BLaER1 (cell line): ENCODE measurements at regions not wholly inside any gene's neighbourhood (a gene's known extent, or its start where the extent isn't known, plus 50 kb on each side); places are given as distances from the start of the nearest gene placed in this dataset.

ENCODE experiments used
- H3K27ac ChIP-seq: shearing (Covaris generic); formaldehyde crosslinking; 2 replicates; pipeline ENCODE4 v1.8.1; 2022
- H3K27me3 ChIP-seq: shearing (Covaris generic); formaldehyde crosslinking; 2 replicates; pipeline ENCODE4 v1.8.1; 2022
- H3K36me3 ChIP-seq: shearing (Covaris generic); formaldehyde crosslinking; 2 replicates; pipeline ENCODE4 v1.8.1; 2022
- H3K4me1 ChIP-seq: shearing (Covaris generic); formaldehyde crosslinking; 2 replicates; pipeline ENCODE4 v1.8.1; 2022
- H3K4me2 ChIP-seq: shearing (Covaris generic); formaldehyde crosslinking; 2 replicates; pipeline ENCODE4 v1.8.1; 2022
- H3K4me3 ChIP-seq: shearing (Covaris generic); formaldehyde crosslinking; 2 replicates; pipeline ENCODE4 v1.8.1; 2022
- H3K9ac ChIP-seq: shearing (Covaris generic); formaldehyde crosslinking; 2 replicates; pipeline ENCODE4 v1.8.1; 2022
- H3K9me3 ChIP-seq: shearing (Covaris generic); formaldehyde crosslinking; 2 replicates; pipeline ENCODE4 v1.8.1; 2022
- H4K20me1 ChIP-seq: shearing (Covaris generic); formaldehyde crosslinking; 2 replicates; pipeline ENCODE4 v1.8.1; 2022
- Cebpa-rat ChIP-seq: shearing (Covaris generic); IDR thresholded peaks from 2 replicates; pipeline ENCODE4 v1.8.1; 2022

GRCh38 chr14:26113911-26114640 lies 483.8 kb downstream of the NOVA1 start:
- Histone ChIP-seq H3K4me1 (no peaks in the 10 kb centered on the region), H3K27me3 (no peaks in the 10 kb centered on the region), H3K4me3 (no peak overlapping the region), H3K9ac (no peak overlapping the region), H4K20me1 (no peaks in the 10 kb centered on the region), H3K9me3 (no peaks in the 10 kb centered on the region), H3K4me2 (no peak overlapping the region), H3K27ac (no peak overlapping the region), H3K36me3 (no peaks in the 10 kb centered on the region)
- TF ChIP-seq Cebpa-rat = no peak

- Histone ChIP-seq H3K9me3 (no peaks in the 10 kb centered on the region), H3K4me2 (no peak overlapping the region), H3K4me1 (no peaks in the 10 kb centered on the region), H3K27ac (no peak overlapping the region), H3K36me3 (no peaks in the 10 kb centered on the region), H3K27me3 (no peaks in the 10 kb centered on the region), H3K9ac (no peak overlapping the region), H4K20me1 (no peaks in the 10 kb centered on the region), H3K4me3 (no peak overlapping the region)
- TF ChIP-seq Cebpa-rat = no peak
Measured at GRCh38 chr14:26104717-26105116, 493.1 kb downstream of the NOVA1 start.

GRCh38 chr14:26097852-26098251 lies 500.0 kb downstream of the NOVA1 start:
- Histone ChIP-seq H3K4me2 (no peak overlapping the region), H3K9ac (no peak overlapping the region), H3K36me3 (no peaks in the 10 kb centered on the region), H3K27me3 (no peaks in the 10 kb centered on the region), H3K4me3 (no peak overlapping the region), H3K9me3 (no peaks in the 10 kb centered on the region), H3K27ac (no peak overlapping the region), H3K4me1 (no peaks in the 10 kb centered on the region), H4K20me1 (no peaks in the 10 kb centered on the region)
- no peak for TF ChIP-seq Cebpa-rat

GRCh38 chr14:26088275-26088674 lies 509.6 kb downstream of the NOVA1 start:
- Histone ChIP-seq H3K27me3 (no peaks in the 10 kb centered on the region), H3K4me3 (no peak overlapping the region), H3K9me3 (no peaks in the 10 kb centered on the region), H3K9ac (no peak overlapping the region), H3K27ac (no peak overlapping the region), H3K36me3 (no peaks in the 10 kb centered on the region), H3K4me2 (no peak overlapping the region), H4K20me1 (no peaks in the 10 kb centered on the region), H3K4me1 (no peaks in the 10 kb centered on the region)
- TF ChIP-seq Cebpa-rat = no peak

- Histone ChIP-seq H4K20me1 (no peaks in the 10 kb centered on the region), H3K4me1 (no peaks in the 10 kb centered on the region), H3K27me3 (no peaks in the 10 kb centered on the region), H3K4me3 (no peak overlapping the region), H3K36me3 (no peaks in the 10 kb centered on the region), H3K4me2 (no peak overlapping the region), H3K9ac (no peak overlapping the region), H3K9me3 (no peaks in the 10 kb centered on the region), H3K27ac (no peak overlapping the region)
- no peak for TF ChIP-seq Cebpa-rat
Measured at GRCh38 chr14:26081043-26081442, 516.8 kb downstream of the NOVA1 start.

- Histone ChIP-seq H3K27ac (no peak overlapping the region), H3K4me1 (no peaks in the 10 kb centered on the region), H3K27me3 (no peaks in the 10 kb centered on the region), H4K20me1 (no peaks in the 10 kb centered on the region), H3K9ac (no peak overlapping the region), H3K4me3 (no peak overlapping the region), H3K4me2 (no peak overlapping the region), H3K9me3 (no peaks in the 10 kb centered on the region), H3K36me3 (no peaks in the 10 kb centered on the region)
- TF ChIP-seq Cebpa-rat = no peak
Measured at GRCh38 chr14:26078561-26078960, 519.3 kb downstream of the NOVA1 start.

- Histone ChIP-seq H3K27me3 (no peaks in the 10 kb centered on the region), H3K27ac (no peak overlapping the region), H3K4me1 (no peaks in the 10 kb centered on the region), H3K9me3 (no peaks in the 10 kb centered on the region), H4K20me1 (no peaks in the 10 kb centered on the region), H3K4me3 (no peak overlapping the region), H3K9ac (no peak overlapping the region), H3K36me3 (no peaks in the 10 kb centered on the region), H3K4me2 (no peak overlapping the region)
- no peak for TF ChIP-seq Cebpa-rat
Measured at GRCh38 chr14:26074892-26075291, 522.9 kb downstream of the NOVA1 start.

GRCh38 chr14:26070443-26070842 lies 527.4 kb downstream of the NOVA1 start:
- no peaks in the 10 kb centered on the region for H3K9me3 ChIP-seq
- TF ChIP-seq Cebpa-rat = no peak
- H3K9ac ChIP-seq = no peak overlapping the region
- no peaks in the 10 kb centered on the region for H3K4me1 ChIP-seq
- no peak overlapping the region for H3K4me2 ChIP-seq
- no peaks in the 10 kb centered on the region for H3K27me3 ChIP-seq
- no peak overlapping the region for H3K27ac ChIP-seq
- H3K36me3 ChIP-seq = no peaks in the 10 kb centered on the region
- H3K4me3 ChIP-seq = no peak overlapping the region
- no peaks in the 10 kb centered on the region for H4K20me1 ChIP-seq

- Histone ChIP-seq H3K9ac (no peak overlapping the region), H3K27me3 (no peaks in the 10 kb centered on the region), H3K9me3 (no peaks in the 10 kb centered on the region), H4K20me1 (no peaks in the 10 kb centered on the region), H3K4me1 (no peaks in the 10 kb centered on the region), H3K4me3 (no peak overlapping the region), H3K27ac (no peak overlapping the region), H3K4me2 (no peak overlapping the region), H3K36me3 (no peaks in the 10 kb centered on the region)
- TF ChIP-seq Cebpa-rat = no peak
Measured at GRCh38 chr14:26067786-26068459, 529.9 kb downstream of the NOVA1 start.

- no peak overlapping the region for H3K27ac ChIP-seq
- no peaks in the 10 kb centered on the region for H3K36me3 ChIP-seq
- H3K9me3 ChIP-seq = no peaks in the 10 kb centered on the region
- no peak overlapping the region for H3K4me3 ChIP-seq
- H4K20me1 ChIP-seq = no peaks in the 10 kb centered on the region
- no peak overlapping the region for H3K9ac ChIP-seq
- H3K4me1 ChIP-seq = no peaks in the 10 kb centered on the region
- no peaks in the 10 kb centered on the region for H3K27me3 ChIP-seq
- no peak for TF ChIP-seq Cebpa-rat
- no peak overlapping the region for H3K4me2 ChIP-seq
Measured at GRCh38 chr14:26067341-26067740, 530.5 kb downstream of the NOVA1 start.
